IMR-90 (cell line): ENCODE measurements at regions not wholly inside any gene's neighbourhood (a gene's known extent, or its start where the extent isn't known, plus 50 kb on each side); places are given as distances from the start of the nearest gene placed in this dataset.

Source experiments
- ATAC-seq: fragments of 200-7000 bp; cut with Tn5 transposase; 2 replicates; pipeline ENCODE4 v1.9.1; 2020; ENCODE audit warnings: low read depth, mild to moderate bottlenecking, moderate library complexity
- BruUV-seq: library from RNA; stranded (reverse); fragments of 400-500 nt; replicated peaks from 2 replicates; lab custom pipeline; 2021; lab: Mats Ljungman, UMichigan
- CTCF ChIA-PET: fragments of 300-600 bp; formaldehyde crosslinking; extraction: SDS; loops from one replicate; lab custom pipeline; 2021; ENCODE audit warnings: antibody characterized with exemption; lab: Yijun Ruan, JAX
- POLR2A ChIA-PET: fragments of 300-600 bp; sonication (Branson Sonifier 250); formaldehyde crosslinking; loops from one replicate; lab custom pipeline; 2022; ENCODE audit warnings: antibody characterized with exemption; ENCODE audit not compliant: unreplicated experiment; lab: Charles Lee
- DNase-seq: peaks from one replicate; pipeline ENCODE4 v3.0.0; 2013
- H2AFZ ChIP-seq: replicated peaks from 2 replicates; pipeline ENCODE3; 2013; ENCODE audit warnings: low read length, mild to moderate bottlenecking; ENCODE audit not compliant: poor library complexity
- H2AK5ac ChIP-seq: 2 replicates; pipeline ENCODE4 v1.6.1; 2013; ENCODE audit warnings: low read depth, low read length, inconsistent platforms
- H2AK9ac ChIP-seq: replicated peaks from 2 replicates; pipeline ENCODE3; 2013; ENCODE audit warnings: mild to moderate bottlenecking, low read depth, low read length, moderate library complexity; ENCODE audit not compliant: poor library complexity
- H2BK120ac ChIP-seq: 2 replicates; pipeline ENCODE4 v1.6.1; 2013; ENCODE audit warnings: low read depth, low read length, inconsistent platforms
- H2BK15ac ChIP-seq: 3 replicates; pipeline ENCODE4 v1.6.1; 2013; ENCODE audit warnings: low read depth, low read length, inconsistent platforms
- H2BK20ac ChIP-seq: 2 replicates; pipeline ENCODE4 v1.6.1; 2013; ENCODE audit warnings: low read depth, mild to moderate bottlenecking, inconsistent platforms, low read length, moderate library complexity
- H2BK5ac ChIP-seq: 2 replicates; pipeline ENCODE4 v1.6.1; 2013; ENCODE audit warnings: mild to moderate bottlenecking, low read depth, low read length, inconsistent platforms; ENCODE audit not compliant: poor library complexity, severe bottlenecking
- H3K14ac ChIP-seq: replicated peaks from 2 replicates; pipeline ENCODE4 v1.6.1; 2013; ENCODE audit warnings: low read depth, low read length, inconsistent platforms
- H3K18ac ChIP-seq: 2 replicates; pipeline ENCODE4 v1.6.1; 2013; ENCODE audit warnings: low read depth, low read length, control low read depth
- H3K23ac ChIP-seq: 2 replicates; pipeline ENCODE4 v1.6.1; 2013; ENCODE audit warnings: low read depth, low read length, inconsistent platforms
- H3K27ac ChIP-seq: 2 replicates; pipeline ENCODE4 v1.5.1; 2013; ENCODE audit warnings: mild to moderate bottlenecking, control low read depth, low read length; ENCODE audit not compliant: insufficient read depth
- H3K27me3 ChIP-seq: 2 replicates; pipeline ENCODE4 v1.6.1; 2013; ENCODE audit warnings: low read length; ENCODE audit not compliant: control insufficient read depth, insufficient read depth
- H3K36me3 ChIP-seq: 2 replicates; pipeline ENCODE4 v1.6.1; 2013; ENCODE audit warnings: low read length, mixed read lengths; ENCODE audit not compliant: control insufficient read depth, insufficient read depth
- H3K4ac ChIP-seq: 2 replicates; pipeline ENCODE4 v1.6.1; 2013; ENCODE audit warnings: low read depth, low read length, inconsistent platforms
- H3K4me1 ChIP-seq: 2 replicates; pipeline ENCODE4 v1.6.1; 2013; ENCODE audit warnings: low read length, mixed read lengths; ENCODE audit not compliant: control insufficient read depth, insufficient read depth
- H3K4me2 ChIP-seq: 2 replicates; pipeline ENCODE4 v1.6.1; 2013; ENCODE audit warnings: low read depth, mild to moderate bottlenecking, control low read depth, low read length, moderate library complexity
- H3K4me3 ChIP-seq: 2 replicates; pipeline ENCODE4 v1.5.1; 2013; ENCODE audit warnings: low read depth, mild to moderate bottlenecking, control low read depth, low read length, moderate library complexity; ENCODE audit not compliant: insufficient read depth
- H3K56ac ChIP-seq: 2 replicates; pipeline ENCODE4 v1.6.1; 2013; ENCODE audit warnings: low read length, inconsistent platforms; ENCODE audit not compliant: insufficient read depth; ENCODE audit errors: extremely low read depth
- H3K79me1 ChIP-seq, 2 experiments: 2 replicates each; pipeline ENCODE4 v1.6.1; 2013; ENCODE audit warnings: low read length in 2 of 2, inconsistent platforms in 1 of 2, low read depth in 1 of 2
- H3K9ac ChIP-seq: 2 replicates; pipeline ENCODE4 v1.6.1; 2013; ENCODE audit warnings: low read depth, low read length, control low read depth
- H3K9me1 ChIP-seq: 2 replicates; pipeline ENCODE4 v1.6.1; 2013; ENCODE audit warnings: low read length, inconsistent platforms; ENCODE audit not compliant: insufficient read depth
- H3K9me3 ChIP-seq: 2 replicates; pipeline ENCODE4 v1.6.1; 2013; ENCODE audit warnings: low read length; ENCODE audit not compliant: control insufficient read depth, insufficient read depth
- H4K20me1 ChIP-seq: 2 replicates; pipeline ENCODE4 v1.6.1; 2013; ENCODE audit warnings: low read length, inconsistent platforms; ENCODE audit not compliant: insufficient read depth
- H4K5ac ChIP-seq: 2 replicates; pipeline ENCODE4 v1.6.1; 2013; ENCODE audit warnings: mild to moderate bottlenecking, low read depth, low read length, control low read depth
- H4K8ac ChIP-seq, 2 experiments: 2 replicates each; pipeline ENCODE4 v1.6.1; 2013; ENCODE audit warnings: low read depth in 2 of 2, low read length in 2 of 2, control low read depth in 1 of 2, inconsistent platforms in 1 of 2
- H4K91ac ChIP-seq: 2 replicates; pipeline ENCODE4 v1.6.1; 2013; ENCODE audit warnings: low read depth, low read length, inconsistent platforms; ENCODE audit not compliant: insufficient read depth
- BHLHE40 ChIP-seq: fragments of 150-350 bp; IDR thresholded peaks from 2 replicates; pipeline ENCODE4 v1.6.1; 2016; ENCODE audit warnings: mild to moderate bottlenecking, low read depth, low read length
- MAZ ChIP-seq: IDR thresholded peaks from 2 replicates; pipeline ENCODE4 v1.6.1; 2012; ENCODE audit warnings: low read depth, mild to moderate bottlenecking, low read length, improper control_type of control experiment, moderate library complexity, borderline replicate concordance
- NFE2L2 ChIP-seq: fragments of 150-350 bp; IDR thresholded peaks from 2 replicates; pipeline ENCODE4 v1.6.1; 2016; ENCODE audit warnings: low read depth, mild to moderate bottlenecking, low read length
- RAD21 ChIP-seq: IDR thresholded peaks from 2 replicates; pipeline ENCODE4 v1.6.1; 2012; ENCODE audit warnings: low read length, improper control_type of control experiment
- dilution Hi-C: fragments of 300-500 bp; cut with HindIII; formaldehyde crosslinking; loops from one replicate; pipeline ENCODE4 v1.14.3; 2018; ENCODE audit warnings: low sequenced_read_pairs; ENCODE audit not compliant: unreplicated experiment
- in situ Hi-C: fragments of 300-500 bp; cut with MboI; formaldehyde crosslinking; loops from 3 replicates; pipeline ENCODE4 v1.14.3; 2019; ENCODE audit warnings: low sequenced_read_pairs, inconsistent platforms, mixed read lengths
- intact Hi-C: fragments of 100-400 bp; cut with micrococcal nuclease; formaldehyde crosslinking; loops from 2 replicates; pipeline ENCODE4 v1.10.0; 2022
- TF ChIP-seq, protein P1 (sequence below): fragments of 150-350 bp; IDR thresholded peaks from 2 replicates; pipeline ENCODE4 v1.6.1; 2016; ENCODE audit warnings: low read depth, mild to moderate bottlenecking, low read length, moderate library complexity, borderline replicate concordance

GRCh38 chr10:89879121-89879520 lies 177.7 kb downstream of the KIF20B start:
- Histone ChIP-seq H3K23ac (no peak overlapping the region), H3K14ac (no peak overlapping the region), H2AK9ac (no peak overlapping the region), H2AK5ac (no peak overlapping the region), H3K4me3 (no peak overlapping the region), H3K9ac (no peak overlapping the region), H3K4me2 (no peak overlapping the region), H3K9me1 (no peaks in the 10 kb centered on the region), H2BK20ac (no peak overlapping the region), H3K4ac (no peak overlapping the region), H2BK15ac (no peak overlapping the region), H3K27me3 (no peaks in the 10 kb centered on the region), H4K8ac (no peak overlapping the region), H3K4me1 (no peaks in the 10 kb centered on the region), H3K9me3 (no peaks in the 10 kb centered on the region), H4K20me1 (no peaks in the 10 kb centered on the region), H3K56ac (no peak overlapping the region), H2BK120ac (no peak overlapping the region), H3K36me3 (no peaks in the 10 kb centered on the region), H3K27ac (no peak overlapping the region), H4K5ac (no peak overlapping the region), H3K79me1 (no peaks in the 10 kb centered on the region), H3K18ac (no peak overlapping the region), H2BK5ac (no peak overlapping the region), H2AFZ (no peak overlapping the region), H4K91ac (no peak overlapping the region)
- ChIA-PET CTCF (no interaction called here), POLR2A (no interaction called here)
- ATAC-seq (no peak), DNase-seq (no peak)
- in situ Hi-C loops = no loop called here
- intact Hi-C loops = no loop called here
- dilution Hi-C loops = no loop called here
- no TSS peak for BruUV-seq
- no peak for TF ChIP-seq RAD21
- TF ChIP-seq, protein P1, sequence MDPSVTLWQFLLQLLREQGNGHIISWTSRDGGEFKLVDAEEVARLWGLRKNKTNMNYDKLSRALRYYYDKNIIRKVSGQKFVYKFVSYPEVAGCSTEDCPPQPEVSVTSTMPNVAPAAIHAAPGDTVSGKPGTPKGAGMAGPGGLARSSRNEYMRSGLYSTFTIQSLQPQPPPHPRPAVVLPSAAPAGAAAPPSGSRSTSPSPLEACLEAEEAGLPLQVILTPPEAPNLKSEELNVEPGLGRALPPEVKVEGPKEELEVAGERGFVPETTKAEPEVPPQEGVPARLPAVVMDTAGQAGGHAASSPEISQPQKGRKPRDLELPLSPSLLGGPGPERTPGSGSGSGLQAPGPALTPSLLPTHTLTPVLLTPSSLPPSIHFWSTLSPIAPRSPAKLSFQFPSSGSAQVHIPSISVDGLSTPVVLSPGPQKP = no peak
- no peak for TF ChIP-seq BHLHE40
- TF ChIP-seq NFE2L2 = no peak
- TF ChIP-seq MAZ = no peak
